Activated T-helper 9 cell treated with anti-CD3 and anti-CD28 coated beads, Interleukin-2, amount 50 U/mL, for 16 hours (primary cell): ENCODE measurements at regions not wholly inside any gene's neighbourhood (a gene's known extent, or its start where the extent isn't known, plus 50 kb on each side); places are given as distances from the start of the nearest gene placed in this dataset.

Source experiments
- DNase-seq: peaks from one replicate; pipeline ENCODE4 v3.0.0-alpha.2; 2020; ENCODE audit warnings: low read depth

- DNase-seq: no peak
These were observed 155.9 kb upstream of the RASGEF1B start for GRCh38 chr4:81627590-81627989.

GRCh38 chr4:81626851-81627250, 155.1 kb upstream of the RASGEF1B start:
- no peak for DNase-seq

DNA sequence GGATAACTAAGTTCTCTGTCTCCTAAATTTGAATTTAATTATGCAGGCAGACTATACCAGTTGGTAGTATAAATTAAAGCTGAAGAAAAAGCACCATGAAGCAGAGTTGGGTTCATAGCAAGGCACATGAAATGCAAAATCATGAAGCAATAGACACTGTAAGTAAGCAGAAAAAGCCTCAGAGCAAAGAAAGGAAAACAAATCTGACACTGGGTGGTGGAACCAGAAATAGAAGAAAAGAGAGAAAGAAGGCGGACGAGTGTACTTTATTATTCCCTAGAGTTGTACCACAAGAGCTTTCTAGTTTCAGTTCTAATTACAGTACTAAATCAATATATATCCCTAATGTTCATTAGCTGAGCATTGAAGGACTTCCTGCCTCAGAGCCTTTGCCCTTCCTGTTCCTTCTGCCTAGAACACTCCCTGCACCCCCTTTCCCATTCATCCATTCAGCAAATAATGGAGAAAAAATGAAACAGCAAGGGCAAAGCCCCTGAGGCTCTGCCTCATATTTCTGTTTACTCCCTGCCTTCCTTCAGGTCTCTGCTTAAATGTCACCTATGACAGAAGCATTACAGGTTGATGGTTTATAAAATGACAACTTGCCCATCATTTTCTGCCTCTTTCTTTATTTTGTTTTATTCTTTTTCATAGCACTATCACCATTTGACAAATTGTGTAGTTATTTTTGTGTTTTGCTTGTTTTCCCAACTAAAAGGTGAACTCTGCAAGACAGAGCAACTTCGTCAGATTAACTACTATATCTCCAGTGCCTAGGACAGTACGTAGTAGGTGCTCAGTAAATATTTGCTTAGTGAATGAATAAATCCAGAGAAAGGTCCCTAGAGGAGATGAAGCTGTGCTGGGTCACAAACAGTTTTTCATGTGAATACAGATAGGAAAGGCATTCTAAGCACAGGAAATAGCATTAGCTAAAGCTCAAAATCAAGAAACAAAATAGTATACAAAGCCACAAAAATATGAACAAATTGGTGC, 154.0 kb upstream of the RASGEF1B start:
- no peak for DNase-seq

GRCh38 chr4:81623434-81623833, 151.7 kb upstream of the RASGEF1B start:
- no peak for DNase-seq

DNA sequence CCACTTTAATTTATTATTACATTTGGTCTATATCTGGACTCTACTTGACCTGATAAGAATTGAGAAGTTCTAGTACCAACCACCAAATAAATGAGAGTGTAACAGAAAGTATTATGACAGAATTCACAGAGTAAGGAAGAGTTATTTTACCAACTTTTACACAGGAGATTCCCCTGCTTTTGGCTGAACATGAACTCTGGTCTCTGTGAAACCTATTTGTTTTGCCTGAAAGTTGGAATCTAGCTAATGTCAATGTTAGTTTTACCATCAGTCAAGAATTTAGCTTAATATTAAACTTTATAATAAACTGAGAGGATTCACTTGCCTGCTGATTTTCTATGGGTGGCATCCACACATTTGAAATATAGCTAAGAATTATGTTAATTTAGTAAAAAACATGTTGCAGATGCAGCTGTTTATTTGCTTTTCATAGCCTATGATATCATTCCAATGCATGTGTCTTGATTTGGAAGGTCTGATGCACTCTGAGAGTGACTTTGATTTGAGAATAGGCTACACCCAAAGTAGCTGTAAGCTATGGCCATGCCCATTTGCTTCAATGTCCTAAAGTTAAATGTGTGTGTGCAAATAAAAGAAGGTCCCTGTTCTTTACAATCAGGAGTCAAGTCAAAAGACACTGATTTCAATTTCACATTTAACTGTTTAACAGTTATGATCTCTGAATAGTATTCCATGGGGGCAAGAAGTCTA, 150.9 kb upstream of the RASGEF1B start:
- no peak for DNase-seq

DNA sequence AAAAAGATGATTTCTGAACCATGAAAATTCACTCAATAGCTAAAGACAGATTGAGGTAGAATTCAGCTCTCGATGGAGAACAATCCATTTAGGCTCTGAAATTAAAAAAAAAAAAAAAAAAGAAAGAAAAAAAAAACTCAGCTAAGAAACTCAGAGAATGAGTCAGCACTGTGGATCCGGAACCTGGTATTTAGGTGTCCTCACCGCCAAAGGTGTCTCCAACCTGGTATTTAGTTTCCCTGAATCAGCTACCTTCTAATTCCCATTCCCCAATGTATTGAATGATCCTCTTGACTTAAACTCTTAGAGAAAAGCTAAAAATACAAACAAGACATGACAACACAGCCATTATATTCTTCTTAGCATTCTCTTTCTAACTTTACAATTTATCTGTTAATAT, 150.3 kb upstream of the RASGEF1B start:
- no peak for DNase-seq

- no peak for DNase-seq
These were observed 149.8 kb upstream of the RASGEF1B start for GRCh38 chr4:81621490-81621889.

GRCh38 chr4:81620442-81620841, 148.7 kb upstream of the RASGEF1B start:
- DNase-seq: no peak

DNA sequence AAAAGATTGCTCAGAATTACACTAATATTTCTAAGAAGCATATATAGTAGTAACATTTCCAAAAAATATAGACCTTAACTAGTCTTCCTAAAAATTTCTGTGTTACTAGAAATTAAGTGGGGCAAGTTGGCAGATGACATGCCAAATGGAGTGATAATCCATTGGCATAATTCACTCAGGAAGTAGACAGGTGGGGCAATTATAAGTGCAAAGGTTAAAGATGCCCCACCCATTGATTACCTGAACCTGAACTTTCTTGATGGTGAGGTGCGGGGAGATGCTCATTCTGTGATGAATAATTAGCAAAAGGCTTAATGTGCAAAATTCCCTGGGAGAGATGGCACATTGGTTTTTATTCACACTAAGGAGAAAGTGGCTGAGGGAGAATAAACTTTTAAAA, 145.8 kb upstream of the RASGEF1B start:
- no peak for DNase-seq

- DNase-seq: no peak
These were observed 139.5 kb upstream of the RASGEF1B start for GRCh38 chr4:81611221-81611620.

DNA sequence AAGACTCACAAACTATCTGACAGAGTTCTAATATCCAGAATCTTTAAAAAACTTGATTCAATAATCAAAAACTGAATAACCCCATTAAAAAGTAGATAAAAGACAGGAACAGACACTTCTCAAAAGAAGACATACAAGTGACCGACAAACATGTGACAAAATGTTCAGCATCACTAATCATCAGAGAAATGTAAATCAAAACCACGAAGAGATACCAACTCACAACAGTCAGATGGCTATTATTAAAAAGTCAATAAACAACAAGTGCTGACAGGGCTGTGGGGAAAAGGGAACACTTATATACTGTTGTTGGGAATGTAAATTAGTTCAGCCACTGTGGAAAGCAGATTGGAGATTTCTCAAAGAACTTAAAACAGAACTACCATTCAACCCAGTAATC, 138.1 kb upstream of the RASGEF1B start:
- DNase-seq: no peak

DNA sequence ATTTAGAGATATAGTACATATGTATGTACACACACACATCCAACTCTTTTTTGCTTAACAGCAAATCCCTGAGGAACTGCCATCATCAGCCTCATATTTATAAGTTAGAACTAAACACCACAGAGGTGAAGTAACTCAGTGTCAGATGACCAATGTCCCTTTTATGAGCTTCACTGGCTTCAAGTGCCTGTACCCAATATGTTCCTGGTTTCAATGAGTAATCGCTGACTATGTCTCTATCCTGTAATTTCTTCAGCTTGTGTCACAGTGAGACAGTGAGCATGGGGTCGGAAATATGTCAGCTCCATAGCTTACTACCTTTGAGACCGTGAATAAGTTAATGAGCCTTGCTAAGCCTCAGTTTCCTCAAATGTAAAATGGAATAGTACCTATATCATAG, 136.2 kb upstream of the RASGEF1B start:
- DNase-seq: no peak

DNA sequence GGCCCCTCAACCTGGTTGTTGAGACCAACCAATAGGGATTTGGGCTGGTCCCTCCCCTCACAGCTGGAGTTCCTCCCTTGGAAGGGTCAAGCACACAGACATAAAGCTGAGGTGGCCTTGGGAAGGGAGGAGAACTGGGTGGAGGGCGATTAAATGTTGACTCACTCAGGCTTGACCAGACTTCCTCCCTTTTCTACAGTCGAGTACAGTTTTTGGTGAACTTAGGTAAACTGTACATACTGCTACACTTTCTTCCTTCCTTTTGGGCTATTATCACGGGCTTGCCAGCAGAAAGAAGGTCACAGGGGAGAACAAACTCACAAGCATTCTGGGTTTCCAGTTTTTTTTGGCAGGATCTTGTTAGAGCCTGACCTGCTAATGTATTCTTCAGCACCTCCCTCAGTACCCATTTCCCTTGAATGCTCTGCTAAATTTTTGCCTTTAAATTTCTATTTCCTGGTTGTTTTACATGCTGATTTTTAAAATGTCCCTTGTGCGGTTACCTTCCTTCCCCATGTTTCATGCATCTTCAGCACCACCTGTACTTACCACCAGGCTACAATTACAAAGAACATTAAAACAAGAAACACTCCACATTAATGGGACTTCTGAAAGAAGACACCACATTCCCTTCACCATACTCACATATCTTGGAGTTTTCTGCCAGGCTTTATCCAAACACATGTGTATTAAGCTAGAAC, 135.2 kb upstream of the RASGEF1B start:
- no peak for DNase-seq

- DNase-seq: no peak
These were observed 134.5 kb upstream of the RASGEF1B start for GRCh38 chr4:81606166-81606565.

DNA sequence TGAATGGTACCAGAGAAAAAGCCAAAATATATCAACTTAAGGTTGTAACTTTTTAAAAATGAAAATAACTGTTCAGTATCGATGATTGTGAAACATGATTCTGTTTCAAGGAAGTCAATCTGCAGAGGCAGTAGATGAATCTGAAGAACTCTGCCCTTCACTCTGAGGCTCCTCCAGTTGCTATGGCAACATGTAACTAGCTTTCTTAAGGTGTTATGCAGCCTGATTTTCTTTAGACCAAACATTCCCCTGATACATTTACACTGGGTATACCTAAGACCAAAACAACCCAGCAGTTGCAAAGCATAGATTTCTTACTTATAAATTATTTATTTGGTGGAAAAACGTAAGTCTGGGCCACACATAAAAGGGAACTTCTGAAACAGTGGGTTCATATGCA, 133.6 kb upstream of the RASGEF1B start:
- DNase-seq: no peak

DNA sequence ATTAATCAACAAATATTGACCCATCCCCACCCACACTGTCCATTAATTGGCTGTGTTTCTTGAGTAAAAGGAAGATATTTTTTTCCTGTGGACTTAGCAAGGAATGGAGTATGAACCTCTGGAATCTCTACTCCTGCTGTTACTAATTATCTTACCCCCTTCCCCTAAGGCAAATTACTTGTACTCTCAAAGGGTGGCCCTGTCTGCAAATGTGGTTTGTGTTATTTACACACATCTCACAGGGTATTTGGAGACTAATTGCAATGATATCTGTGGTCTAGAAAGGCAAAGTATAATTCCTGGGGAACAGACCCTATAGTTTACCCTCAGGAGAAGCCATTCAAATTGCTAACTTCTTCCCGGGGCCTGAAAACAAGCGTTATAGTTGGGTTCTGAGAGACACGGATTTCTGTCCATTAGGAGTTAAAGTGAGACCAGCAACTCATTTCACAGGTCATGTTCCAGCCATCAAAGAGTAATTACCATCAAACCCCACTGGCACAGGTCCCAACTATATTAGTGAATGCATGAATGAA, 133.0 kb upstream of the RASGEF1B start:
- no peak for DNase-seq

- DNase-seq: no peak
These were observed 131.1 kb upstream of the RASGEF1B start for GRCh38 chr4:81602854-81603253.

DNA sequence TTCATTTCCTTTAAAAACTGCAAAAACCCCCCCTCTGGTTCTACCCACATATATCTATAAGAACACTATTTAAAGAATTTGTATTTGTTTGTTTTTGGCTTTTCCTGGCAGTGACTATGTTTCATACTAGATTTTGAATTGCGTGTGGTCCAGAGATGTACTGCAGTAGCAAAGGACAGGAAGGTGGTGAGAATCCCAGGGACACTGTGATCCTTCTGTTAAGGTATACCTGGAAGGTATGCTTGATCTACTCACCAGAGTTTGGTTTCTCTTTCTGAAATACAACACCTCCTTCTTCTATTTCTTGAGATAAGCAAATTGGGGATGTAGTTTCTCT, 129.6 kb upstream of the RASGEF1B start:
- DNase-seq: no peak

- DNase-seq: no peak
These were observed 129.0 kb upstream of the RASGEF1B start for GRCh38 chr4:81600520-81601357.

DNA sequence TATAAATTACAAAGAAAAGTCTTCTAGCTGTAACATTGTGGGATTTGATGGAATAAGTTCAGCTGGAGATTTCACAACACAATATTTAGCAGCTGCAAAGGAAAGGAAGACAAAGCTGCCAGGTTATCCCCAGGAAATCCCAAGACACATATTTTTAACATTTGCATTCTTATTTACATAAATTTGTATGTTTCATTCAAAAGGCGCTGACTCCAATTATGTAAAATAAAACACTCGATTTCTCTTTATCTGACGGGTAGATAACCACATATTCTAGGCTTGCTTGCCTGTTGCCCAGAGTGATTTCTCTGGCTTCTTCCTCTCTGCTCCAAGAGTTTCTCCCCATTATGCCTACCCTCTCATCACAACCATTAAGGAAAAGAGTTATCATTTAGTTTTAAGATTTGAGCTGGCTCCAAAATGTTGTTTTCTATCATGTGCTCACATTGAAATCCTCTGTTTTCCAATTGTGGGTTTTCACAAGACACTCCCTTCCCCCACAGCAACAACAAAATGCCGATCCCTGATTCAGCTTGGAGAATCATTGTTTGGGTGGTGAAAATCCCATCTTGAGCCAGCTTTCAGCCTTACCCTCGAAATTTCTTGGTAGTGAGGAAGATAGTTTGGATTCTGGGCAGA, 128.2 kb upstream of the RASGEF1B start:
- no peak for DNase-seq
